Heart right ventricle (tissue), 16 donors: ENCODE measurements at regions not wholly inside any gene's neighbourhood (a gene's known extent, or its start where the extent isn't known, plus 50 kb on each side); places are given as distances from the start of the nearest gene placed in this dataset.

Experiments
- ATAC-seq, 8 donors: fragments of 200-7000 bp; cut with Tn5 transposase; one replicate each; pipeline ENCODE4 v1.9.1; 2020; ENCODE audit warnings: mild to moderate bottlenecking in 8 of 8, moderate library complexity in 8 of 8, moderate number of reproducible peaks in 1 of 8
- DNase-seq, 2 donors: peaks; one replicate each; pipeline ENCODE4 v3.0.0-alpha.2; 2020
- H3K27ac ChIP-seq, 10 donors: fragments of 200-600 bp; sonication (generic) in 2 of 10; one replicate each; pipeline versions ENCODE4 v1.5.0 to v1.8.0; 2020 to 2022; ENCODE audit warnings: mild to moderate bottlenecking in 3 of 10
- H3K27me3 ChIP-seq, 7 donors: fragments of 200-600 bp; one replicate each; pipeline ENCODE4 v1.8.0; 2021 to 2022; ENCODE audit warnings: mild to moderate bottlenecking in 2 of 7
- H3K36me3 ChIP-seq, 9 donors: fragments of 200-600 bp; sonication (generic) in 1 of 9; one replicate each; pipeline versions ENCODE4 v1.5.0 to v1.8.0; 2020 to 2022; ENCODE audit warnings: mild to moderate bottlenecking in 2 of 9
- H3K4me1 ChIP-seq, 9 donors: fragments of 200-600 bp; sonication (generic) in 1 of 9; one replicate each; pipeline versions ENCODE4 v1.5.0 to v1.8.0; 2020 to 2022; ENCODE audit warnings: mild to moderate bottlenecking in 4 of 9
- H3K4me3 ChIP-seq, 10 donors: fragments of 200-600 bp; sonication (generic) in 2 of 10; one replicate each; pipeline versions ENCODE4 v1.5.0 to v1.8.0; 2020 to 2022; ENCODE audit warnings: mild to moderate bottlenecking in 7 of 10, moderate library complexity in 2 of 10
- H3K9me3 ChIP-seq, 11 donors: fragments of 200-600 bp in 10 of 11; sonication (generic) in 2 of 11; one replicate each; pipeline versions ENCODE4 v1.5.0 to v1.8.0; 2013 to 2022; ENCODE audit warnings: mild to moderate bottlenecking in 2 of 11, control low read depth in 1 of 11, moderate library complexity in 1 of 11
- CTCF ChIP-seq, 9 donors: fragments of 200-600 bp; sonication (generic) in 2 of 9; IDR thresholded peaks; one replicate each; pipeline versions ENCODE4 v1.5.0 to v1.8.0; 2021 to 2022; ENCODE audit warnings: antibody characterized with exemption in 9 of 9, mild to moderate bottlenecking in 5 of 9, moderate library complexity in 1 of 9
- WGBS, 2 donors: extraction: QIAGEN DNeasy Blood & Tissue Kit; methylation state at CpG; one replicate each; pipeline ENCODE4 v1.1.7; 2013; ENCODE audit warnings: inconsistent platforms in 1 of 2; 5-methylcytosine and 5-hydroxymethylcytosine counted together
- intact Hi-C, 10 donors: fragments of 100-400 bp; cut with DNase I; formaldehyde crosslinking; loops; one replicate each; pipeline versions ENCODE4 v1.11.1 to v1.14.2; 2022
- donor health status: Arrhythmogenic right ventricular cardiomyopathy.
- donor health status: ischemic (EF 13 %, LVEDD 7.1; RV severe dilation, severe dysfunction).
- donor health status: healthy with polysubstance abuse.
- donor health status: DM: no; HTN: yes; CAD: no.
- donor health status: DM: no; HTN: no; CAD: no.
- donor health status: ischemic (EF 25% LVEDD 6.9; RV normal size, moderate dysfunction).
- donor health status: ischemic (EF 25% LVEDD 5.7; RV mildly dilated, moderate dysfunction).
- donor health status: healthy.
- donor health status: DM: yes; HTN: yes; CAD: no.
- donor health status: Ischemic cardiomyopathy.
- donor health status: ischemic (EF 35%, LVEDD 5.7; RV mildly dilated, moderate dysfunction).
- donor health status: nonischemic (EF 11% LVEDD 7.7; RV severe dilation, severe dysfunction).
- donor health status: DM: yes; HTN: yes; CAD: no.
- donor health status: PGD.
- donor health status: ischemic (EF 29% LVEDD 5.4; RV normal size, mild dysfunction).
- donor health status: nonischemic (EF 23%, LVEDD 6.1; RV moderate dilation, normal function).

GRCh38 chr5:2576823-2577222 is 174.7 kb downstream of the IRX2 start:
- Histone ChIP-seq H3K4me1 (no peaks in the 10 kb centered on the region), H3K36me3 (no peaks in the 10 kb centered on the region), H3K27ac (no peak overlapping the region), H3K4me3 (no peak overlapping the region), H3K27me3 (peaks cover 0 to 10% (median 0%) of the 10 kb centered on the region in 7 donors), H3K9me3 (no peaks in the 10 kb centered on the region)
- WGBS, 2 donors, result 68 to 75% methylated on average over 11 of the region's 11 CpGs
- ATAC-seq (no peak), DNase-seq (no peak)
- TF ChIP-seq CTCF (IDR thresholded peaks at IDR 0.05), result no peak
- intact Hi-C loops, result no loop called here

- Histone ChIP-seq H3K36me3 (no peaks in the 10 kb centered on the region), H3K4me1 (no peaks in the 10 kb centered on the region), H3K27ac (no peak overlapping the region), H3K4me3 (no peak overlapping the region), H3K9me3 (no peaks in the 10 kb centered on the region), H3K27me3 (peaks cover 0 to 13% (median 0%) of the 10 kb centered on the region in 7 donors)
- ATAC-seq (no peak), DNase-seq (no peak)
- TF ChIP-seq CTCF (IDR thresholded peaks at IDR 0.05), result no peak
- WGBS, 2 donors, result 72 to 81% methylated on average over 1 of the region's 1 CpG
- intact Hi-C loops, result no loop called here
Measured at GRCh38 chr5:2575871-2576270, 175.6 kb downstream of the IRX2 start.

- WGBS, 2 donors, result 19 to 25% methylated on average over 3 of the region's 3 CpGs
- Histone ChIP-seq H3K9me3 (no peaks in the 10 kb centered on the region), H3K4me3 (no peak overlapping the region), H3K27me3 (peaks cover 0 to 13% (median under 1%) of the 10 kb centered on the region in 7 donors), H3K36me3 (no peaks in the 10 kb centered on the region), H3K27ac (no peak overlapping the region), H3K4me1 (no peaks in the 10 kb centered on the region)
- TF ChIP-seq CTCF (IDR thresholded peaks at IDR 0.05), result no peak
- DNase-seq (no peak), ATAC-seq (no peak)
- intact Hi-C loops, result no loop called here
Measured at GRCh38 chr5:2575292-2575691, 176.2 kb downstream of the IRX2 start.

- H3K27me3 ChIP-seq, result peaks cover 0 to 18% (median 7%) of the 10 kb centered on the region in 7 donors
- ATAC-seq (no peak), DNase-seq (no peak)
- 79 to 89% methylated on average over 5 of the region's 5 CpGs for WGBS, 2 donors
- no peak overlapping the region for H3K27ac ChIP-seq
- no peaks in the 10 kb centered on the region for H3K9me3 ChIP-seq
- H3K4me1 ChIP-seq, result no peaks in the 10 kb centered on the region
- no peaks in the 10 kb centered on the region for H3K36me3 ChIP-seq
- intact Hi-C loops, result no loop called here
- no peak overlapping the region for H3K4me3 ChIP-seq
- no peak for TF ChIP-seq CTCF (IDR thresholded peaks at IDR 0.05)
Measured at GRCh38 chr5:2574155-2574554, 177.3 kb downstream of the IRX2 start.
